ENCODE measurements at regions not wholly inside any gene's neighbourhood (a gene's known extent, or its start where the extent isn't known, plus 50 kb on each side); places are given as distances from the start of the nearest gene placed in this dataset.

DNA sequence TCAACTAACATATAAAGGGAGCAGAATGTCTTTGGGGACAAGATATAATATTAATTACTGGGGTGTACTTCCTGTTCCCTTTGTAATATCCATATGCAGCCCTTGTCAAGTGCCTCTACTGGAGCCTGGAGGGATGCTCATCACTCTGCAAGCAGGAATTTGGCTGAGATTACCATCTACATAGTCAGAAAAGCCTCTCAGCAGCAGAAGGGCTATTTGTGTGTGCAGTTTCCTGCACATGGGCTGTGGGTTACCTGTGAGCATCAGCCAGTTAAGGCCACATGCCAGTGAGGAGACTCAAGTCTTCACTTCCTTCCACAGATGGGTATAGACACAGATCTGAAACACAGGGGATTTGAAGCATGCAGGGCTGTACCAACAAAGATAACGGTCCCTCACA is 278.1 kb upstream of the PLSCR5 start:
- TF ChIP-seq, protein P1, sequence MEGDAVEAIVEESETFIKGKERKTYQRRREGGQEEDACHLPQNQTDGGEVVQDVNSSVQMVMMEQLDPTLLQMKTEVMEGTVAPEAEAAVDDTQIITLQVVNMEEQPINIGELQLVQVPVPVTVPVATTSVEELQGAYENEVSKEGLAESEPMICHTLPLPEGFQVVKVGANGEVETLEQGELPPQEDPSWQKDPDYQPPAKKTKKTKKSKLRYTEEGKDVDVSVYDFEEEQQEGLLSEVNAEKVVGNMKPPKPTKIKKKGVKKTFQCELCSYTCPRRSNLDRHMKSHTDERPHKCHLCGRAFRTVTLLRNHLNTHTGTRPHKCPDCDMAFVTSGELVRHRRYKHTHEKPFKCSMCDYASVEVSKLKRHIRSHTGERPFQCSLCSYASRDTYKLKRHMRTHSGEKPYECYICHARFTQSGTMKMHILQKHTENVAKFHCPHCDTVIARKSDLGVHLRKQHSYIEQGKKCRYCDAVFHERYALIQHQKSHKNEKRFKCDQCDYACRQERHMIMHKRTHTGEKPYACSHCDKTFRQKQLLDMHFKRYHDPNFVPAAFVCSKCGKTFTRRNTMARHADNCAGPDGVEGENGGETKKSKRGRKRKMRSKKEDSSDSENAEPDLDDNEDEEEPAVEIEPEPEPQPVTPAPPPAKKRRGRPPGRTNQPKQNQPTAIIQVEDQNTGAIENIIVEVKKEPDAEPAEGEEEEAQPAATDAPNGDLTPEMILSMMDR (IDR thresholded peaks at IDR 0.05; ENCODE audit: insufficient read depth, low read length, poor library complexity, severe bottlenecking): no peak
- TF ChIP-seq EZH2phosphoT487 (conservative IDR thresholded peaks at IDR 0.05; ENCODE audit: low read length): no peak
